ENCODE measurements at regions not wholly inside any gene's neighbourhood (a gene's known extent, or its start where the extent isn't known, plus 50 kb on each side); places are given as distances from the start of the nearest gene placed in this dataset.

GRCh38 chr18:60134806-60135205 lies 235.0 kb downstream of the PMAIP1 start:
- TF ChIP-seq CTCF (conservative IDR thresholded peaks at IDR 0.05 in 1 of 2, IDR thresholded peaks at IDR 0.05 in 1 of 2; ENCODE audit: extremely low read depth in 1 of 2, insufficient read depth in 1 of 2, low read depth in 1 of 2, low read length in 2 of 2) (no peak), EZH2 (IDR thresholded peaks at IDR 0.05; ENCODE audit: borderline replicate concordance, low read length) (no peak)

All from mammary epithelial cell (primary cell).